ENCODE measurements at regions not wholly inside any gene's neighbourhood (a gene's known extent, or its start where the extent isn't known, plus 50 kb on each side); places are given as distances from the start of the nearest gene placed in this dataset.
"Not testable (repeated sequence)": the region's sequence is repeated elsewhere in the genome, so short reads cannot be mapped to it uniquely, and the experiment has no call there.

DNA sequence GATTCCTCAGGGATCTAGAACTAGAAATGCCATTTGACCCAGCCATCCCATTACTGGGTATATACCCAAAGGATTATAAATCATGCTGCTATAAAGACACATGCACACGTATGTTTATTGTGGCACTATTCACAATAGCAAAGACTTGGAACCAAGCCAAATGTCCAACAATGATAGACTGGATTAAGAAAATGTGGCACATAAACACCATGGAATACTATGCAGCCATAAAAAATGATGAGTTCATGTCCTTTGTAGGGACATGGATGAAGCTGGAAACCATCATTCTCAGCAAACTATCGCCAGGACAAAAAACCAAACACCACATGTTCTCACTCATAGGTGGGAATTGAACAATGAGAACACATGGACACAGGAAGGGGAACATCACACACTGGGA lies 296.3 kb downstream of the DLEU7 start:
- TF ChIP-seq, protein P1, sequence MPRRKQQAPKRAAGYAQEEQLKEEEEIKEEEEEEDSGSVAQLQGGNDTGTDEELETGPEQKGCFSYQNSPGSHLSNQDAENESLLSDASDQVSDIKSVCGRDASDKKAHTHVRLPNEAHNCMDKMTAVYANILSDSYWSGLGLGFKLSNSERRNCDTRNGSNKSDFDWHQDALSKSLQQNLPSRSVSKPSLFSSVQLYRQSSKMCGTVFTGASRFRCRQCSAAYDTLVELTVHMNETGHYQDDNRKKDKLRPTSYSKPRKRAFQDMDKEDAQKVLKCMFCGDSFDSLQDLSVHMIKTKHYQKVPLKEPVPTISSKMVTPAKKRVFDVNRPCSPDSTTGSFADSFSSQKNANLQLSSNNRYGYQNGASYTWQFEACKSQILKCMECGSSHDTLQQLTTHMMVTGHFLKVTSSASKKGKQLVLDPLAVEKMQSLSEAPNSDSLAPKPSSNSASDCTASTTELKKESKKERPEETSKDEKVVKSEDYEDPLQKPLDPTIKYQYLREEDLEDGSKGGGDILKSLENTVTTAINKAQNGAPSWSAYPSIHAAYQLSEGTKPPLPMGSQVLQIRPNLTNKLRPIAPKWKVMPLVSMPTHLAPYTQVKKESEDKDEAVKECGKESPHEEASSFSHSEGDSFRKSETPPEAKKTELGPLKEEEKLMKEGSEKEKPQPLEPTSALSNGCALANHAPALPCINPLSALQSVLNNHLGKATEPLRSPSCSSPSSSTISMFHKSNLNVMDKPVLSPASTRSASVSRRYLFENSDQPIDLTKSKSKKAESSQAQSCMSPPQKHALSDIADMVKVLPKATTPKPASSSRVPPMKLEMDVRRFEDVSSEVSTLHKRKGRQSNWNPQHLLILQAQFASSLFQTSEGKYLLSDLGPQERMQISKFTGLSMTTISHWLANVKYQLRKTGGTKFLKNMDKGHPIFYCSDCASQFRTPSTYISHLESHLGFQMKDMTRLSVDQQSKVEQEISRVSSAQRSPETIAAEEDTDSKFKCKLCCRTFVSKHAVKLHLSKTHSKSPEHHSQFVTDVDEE (CRISPR knock-in tag; IDR thresholded peaks at IDR 0.05) = not testable (repeated sequence)
- TF ChIP-seq ZNF70 (CRISPR knock-in tag; IDR thresholded peaks at IDR 0.05); SNAI2 (CRISPR knock-in tag; IDR thresholded peaks at IDR 0.05); ZFP3 (CRISPR knock-in tag; IDR thresholded peaks at IDR 0.05); PPARA (CRISPR knock-in tag; IDR thresholded peaks at IDR 0.05; ENCODE audit: borderline replicate concordance); ISL1 (CRISPR knock-in tag; IDR thresholded peaks at IDR 0.05): not testable (repeated sequence)
- TF ChIP-seq, protein P2, sequence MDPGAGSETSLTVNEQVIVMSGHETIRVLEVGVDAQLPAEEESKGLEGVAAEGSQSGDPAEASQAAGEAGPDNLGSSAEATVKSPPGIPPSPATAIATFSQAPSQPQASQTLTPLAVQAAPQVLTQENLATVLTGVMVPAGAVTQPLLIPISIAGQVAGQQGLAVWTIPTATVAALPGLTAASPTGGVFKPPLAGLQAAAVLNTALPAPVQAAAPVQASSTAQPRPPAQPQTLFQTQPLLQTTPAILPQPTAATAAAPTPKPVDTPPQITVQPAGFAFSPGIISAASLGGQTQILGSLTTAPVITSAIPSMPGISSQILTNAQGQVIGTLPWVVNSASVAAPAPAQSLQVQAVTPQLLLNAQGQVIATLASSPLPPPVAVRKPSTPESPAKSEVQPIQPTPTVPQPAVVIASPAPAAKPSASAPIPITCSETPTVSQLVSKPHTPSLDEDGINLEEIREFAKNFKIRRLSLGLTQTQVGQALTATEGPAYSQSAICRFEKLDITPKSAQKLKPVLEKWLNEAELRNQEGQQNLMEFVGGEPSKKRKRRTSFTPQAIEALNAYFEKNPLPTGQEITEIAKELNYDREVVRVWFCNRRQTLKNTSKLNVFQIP (CRISPR knock-in tag; IDR thresholded peaks at IDR 0.05; ENCODE audit: borderline replicate concordance, low read depth) = not testable (repeated sequence)
- TF ChIP-seq, protein P3, sequence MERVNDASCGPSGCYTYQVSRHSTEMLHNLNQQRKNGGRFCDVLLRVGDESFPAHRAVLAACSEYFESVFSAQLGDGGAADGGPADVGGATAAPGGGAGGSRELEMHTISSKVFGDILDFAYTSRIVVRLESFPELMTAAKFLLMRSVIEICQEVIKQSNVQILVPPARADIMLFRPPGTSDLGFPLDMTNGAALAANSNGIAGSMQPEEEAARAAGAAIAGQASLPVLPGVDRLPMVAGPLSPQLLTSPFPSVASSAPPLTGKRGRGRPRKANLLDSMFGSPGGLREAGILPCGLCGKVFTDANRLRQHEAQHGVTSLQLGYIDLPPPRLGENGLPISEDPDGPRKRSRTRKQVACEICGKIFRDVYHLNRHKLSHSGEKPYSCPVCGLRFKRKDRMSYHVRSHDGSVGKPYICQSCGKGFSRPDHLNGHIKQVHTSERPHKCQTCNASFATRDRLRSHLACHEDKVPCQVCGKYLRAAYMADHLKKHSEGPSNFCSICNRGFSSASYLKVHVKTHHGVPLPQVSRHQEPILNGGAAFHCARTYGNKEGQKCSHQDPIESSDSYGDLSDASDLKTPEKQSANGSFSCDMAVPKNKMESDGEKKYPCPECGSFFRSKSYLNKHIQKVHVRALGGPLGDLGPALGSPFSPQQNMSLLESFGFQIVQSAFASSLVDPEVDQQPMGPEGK (CRISPR knock-in tag; IDR thresholded peaks at IDR 0.05; ENCODE audit: borderline replicate concordance) = not testable (repeated sequence)

All from SK-N-SH treated with all-trans-retinoic acid at 6 μM for 48 hours (cell line).